HEK293 (cell line): ENCODE measurements at regions not wholly inside any gene's neighbourhood (a gene's known extent, or its start where the extent isn't known, plus 50 kb on each side); places are given as distances from the start of the nearest gene placed in this dataset.
A peak's percentile ranks its signal among the peaks of the same experiment; 100 is the strongest.
"Not testable (repeated sequence)": the region's sequence is repeated elsewhere in the genome, so short reads cannot be mapped to it uniquely, and the experiment has no call there.

Experiments used
- CTCF ChIA-PET: fragments of 350-600 bp; formaldehyde crosslinking; extraction: SDS; loops from one replicate; lab custom pipeline; 2021; ENCODE audit warnings: antibody characterized with exemption; lab: Yijun Ruan, JAX
- POLR2A ChIA-PET: fragments of 300-600 bp; formaldehyde crosslinking; extraction: SDS; loops from one replicate; lab custom pipeline; 2020; ENCODE audit warnings: antibody characterized with exemption, inconsistent platforms; lab: Yijun Ruan, JAX
- H3K27ac ChIP-seq: fragments of 200-500 bp; sonication (Bioruptor generic); 2 replicates; pipeline ENCODE4 v1.5.1; 2014; ENCODE audit warnings: low read depth, low read length, control low read depth, inconsistent platforms; ENCODE audit errors: extremely low read depth
- H3K36me3 ChIP-seq, 2 experiments: fragments of 200-500 bp in 1 of 2; sonication (Bioruptor generic) in 1 of 2; 1 replicate in 1 of 2; 2 replicates in 1 of 2; pipeline ENCODE4 v1.5.1; 2014 to 2017; ENCODE audit warnings: inconsistent platforms in 2 of 2, low read length in 2 of 2; ENCODE audit not compliant: control insufficient read depth in 2 of 2, insufficient read depth in 1 of 2
- H3K4me1 ChIP-seq: fragments of 200-500 bp; sonication (Bioruptor generic); 2 replicates; pipeline ENCODE4 v1.5.1; 2014; ENCODE audit warnings: mild to moderate bottlenecking, low read length, inconsistent platforms; ENCODE audit not compliant: control insufficient read depth, insufficient read depth
- H3K4me3 ChIP-seq: 2 replicates; pipeline ENCODE4 v1.5.1; 2011; ENCODE audit warnings: low read depth, mild to moderate bottlenecking, control low read depth, low read length, moderate library complexity
- H3K9me3 ChIP-seq: fragments of 200-500 bp; sonication (Bioruptor generic); 2 replicates; pipeline ENCODE4 v1.5.1; 2014; ENCODE audit warnings: low read depth, low read length, inconsistent platforms; ENCODE audit not compliant: control insufficient read depth, insufficient read depth
- BCL11A ChIP-seq: fragments of 450-650 bp; formaldehyde crosslinking; IDR thresholded peaks from 2 replicates; pipeline ENCODE4 v1.5.1; 2016; ENCODE audit warnings: low read depth, missing biosample characterization, missing genetic modification characterization
- IKZF3 ChIP-seq: fragments of 450-650 bp; IDR thresholded peaks from 2 replicates; pipeline ENCODE4 v1.5.0; 2018; ENCODE audit warnings: missing biosample characterization, mild to moderate bottlenecking, missing genetic modification characterization, moderate library complexity
- SCRT1 ChIP-seq: fragments of 450-650 bp; formaldehyde crosslinking; IDR thresholded peaks from 2 replicates; pipeline ENCODE4 v1.5.1; 2016; ENCODE audit warnings: missing biosample characterization, missing genetic modification characterization, borderline replicate concordance
- SCRT2 ChIP-seq: fragments of 450-650 bp; formaldehyde crosslinking; IDR thresholded peaks from 2 replicates; pipeline ENCODE4 v1.5.1; 2016; ENCODE audit warnings: missing biosample characterization, missing genetic modification characterization
- ZBTB6 ChIP-seq: fragments of 450-650 bp; formaldehyde crosslinking; IDR thresholded peaks from 2 replicates; pipeline ENCODE4 v1.5.1; 2017; ENCODE audit warnings: missing biosample characterization, missing genetic modification characterization
- ZNF138 ChIP-seq: fragments of 450-650 bp; formaldehyde crosslinking; IDR thresholded peaks from 2 replicates; pipeline ENCODE4 v1.5.1; 2016; ENCODE audit warnings: missing biosample characterization, missing genetic modification characterization, borderline replicate concordance
- ZNF16 ChIP-seq: fragments of 450-650 bp; formaldehyde crosslinking; IDR thresholded peaks from 2 replicates; pipeline ENCODE4 v1.5.1; 2016; ENCODE audit warnings: low read depth, missing biosample characterization, missing genetic modification characterization
- ZNF184 ChIP-seq: fragments of 450-650 bp; IDR thresholded peaks from 2 replicates; pipeline ENCODE4 v1.5.1; 2018; ENCODE audit warnings: missing biosample characterization, mild to moderate bottlenecking, missing genetic modification characterization
- ZNF266 ChIP-seq: fragments of 450-650 bp; formaldehyde crosslinking; IDR thresholded peaks from 2 replicates; pipeline ENCODE4 v1.5.1; 2016; ENCODE audit warnings: missing biosample characterization, missing genetic modification characterization, low read depth
- ZNF280C ChIP-seq: fragments of 450-650 bp; formaldehyde crosslinking; IDR thresholded peaks from 2 replicates; pipeline ENCODE4 v1.5.1; 2016; ENCODE audit warnings: missing biosample characterization, missing genetic modification characterization
- ZNF341 ChIP-seq: fragments of 450-650 bp; formaldehyde crosslinking; IDR thresholded peaks from 2 replicates; pipeline ENCODE4; 2016; ENCODE audit warnings: low read depth, missing biosample characterization, missing genetic modification characterization
- ZNF404 ChIP-seq: fragments of 450-650 bp; formaldehyde crosslinking; IDR thresholded peaks from 2 replicates; pipeline ENCODE4 v1.5.1; 2017; ENCODE audit warnings: missing biosample characterization, missing genetic modification characterization
- ZNF416 ChIP-seq: fragments of 450-650 bp; formaldehyde crosslinking; IDR thresholded peaks from 2 replicates; pipeline ENCODE4 v1.5.1; 2016; ENCODE audit warnings: missing biosample characterization, missing genetic modification characterization
- ZNF518A ChIP-seq: fragments of 450-650 bp; formaldehyde crosslinking; conservative IDR thresholded peaks from 2 replicates; pipeline ENCODE4 v1.5.1; 2016; ENCODE audit warnings: low read depth, missing biosample characterization, missing genetic modification characterization
- ZNF596 ChIP-seq: fragments of 450-650 bp; IDR thresholded peaks from 2 replicates; pipeline ENCODE4 v1.5.0; 2018; ENCODE audit warnings: missing biosample characterization, mild to moderate bottlenecking, missing genetic modification characterization, moderate library complexity
- ZNF623 ChIP-seq: fragments of 450-650 bp; formaldehyde crosslinking; IDR thresholded peaks from 2 replicates; pipeline ENCODE4 v1.5.1; 2016; ENCODE audit warnings: missing biosample characterization, missing genetic modification characterization
- ZNF664 ChIP-seq: fragments of 450-650 bp; formaldehyde crosslinking; IDR thresholded peaks from 2 replicates; pipeline ENCODE4 v1.5.1; 2016; ENCODE audit warnings: missing biosample characterization, missing genetic modification characterization
- ZNF670 ChIP-seq: fragments of 450-650 bp; formaldehyde crosslinking; IDR thresholded peaks from 2 replicates; pipeline ENCODE4 v1.5.1; 2016; ENCODE audit warnings: missing biosample characterization, missing genetic modification characterization, low read depth
- ZNF830 ChIP-seq: fragments of 450-650 bp; IDR thresholded peaks from 2 replicates; pipeline ENCODE4 v1.5.0; 2018; ENCODE audit warnings: missing biosample characterization, missing genetic modification characterization, low read depth, mild to moderate bottlenecking, moderate library complexity
- ZSCAN5A ChIP-seq: fragments of 450-650 bp; formaldehyde crosslinking; IDR thresholded peaks from 2 replicates; pipeline ENCODE4 v1.5.1; 2016; ENCODE audit warnings: missing biosample characterization, missing genetic modification characterization

GRCh38 chr1:8226747-8227146 is 91.2 kb upstream of the SLC45A1 start:
- Histone ChIP-seq H3K9me3 (no peaks in the 10 kb centered on the region), H3K36me3 (no peaks in the 10 kb centered on the region), H3K4me3 (no peak overlapping the region), H3K27ac (no peak overlapping the region), H3K4me1 (no peaks in the 10 kb centered on the region)
- no peak for TF ChIP-seq ZNF623 (tag by site-specific recombination)
- TF ChIP-seq ZNF670 (tag by site-specific recombination) = no peak
- no peak for TF ChIP-seq ZNF138
- no peak for TF ChIP-seq ZNF341 (tag by site-specific recombination)
- TF ChIP-seq ZNF280C (tag by site-specific recombination) = no peak
- no peak for TF ChIP-seq BCL11A
- no peak for TF ChIP-seq ZNF16 (tag by site-specific recombination)
- TF ChIP-seq ZNF404 (tag by site-specific recombination) = no peak
- TF ChIP-seq ZSCAN5A = no peak
- no peak for TF ChIP-seq ZNF184 (tag by site-specific recombination)
- POLR2A ChIA-PET = no interaction called here
- CTCF ChIA-PET = interaction anchor here (1.5 kb wide), 1 partner anchor 87 kb away, joined by 5 read pairs; no protein-coding TSS in a partner anchor

GRCh38 chr1:8226024-8226423 is 91.9 kb upstream of the SLC45A1 start:
- POLR2A ChIA-PET, H3K4me3 ChIP-seq, H3K36me3 ChIP-seq, H3K27ac ChIP-seq, H3K4me1 ChIP-seq, H3K9me3 ChIP-seq: not testable (repeated sequence)
- TF ChIP-seq SCRT2 (tag by site-specific recombination) (peak; percentile 68), SCRT1 (tag by site-specific recombination) (peak; percentile 62; the same call in 1 of the 2 replicates)
- CTCF ChIA-PET = interaction anchor here (0.6 to 1.5 kb wide), 2 partner anchors 29 to 88 kb away, joined by 4 to 5 read pairs; no protein-coding TSS in a partner anchor

DNA sequence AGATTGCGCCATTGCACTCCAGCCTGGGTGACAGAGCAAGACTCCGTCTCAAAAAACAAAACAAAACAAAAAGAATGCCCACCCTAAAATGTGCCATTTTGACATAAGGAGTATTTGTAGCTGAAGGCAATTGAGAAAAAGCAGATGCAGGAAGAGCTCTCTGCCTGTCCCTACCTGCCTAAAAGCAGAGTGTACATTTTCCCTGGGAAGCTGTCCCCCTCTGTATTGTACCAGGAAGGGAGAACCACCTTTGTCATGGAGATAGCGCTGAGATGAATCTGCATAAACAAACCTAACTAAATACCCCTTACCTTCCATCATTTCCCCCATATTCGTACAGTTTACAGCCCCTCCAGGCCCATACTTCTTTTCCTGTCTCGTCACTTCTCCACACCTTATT is 94.4 kb upstream of the SLC45A1 start:
- Histone ChIP-seq H3K27ac (no peak overlapping the region), H3K9me3 (no peaks in the 10 kb centered on the region), H3K36me3 (no peaks in the 10 kb centered on the region), H3K4me3 (no peak overlapping the region), H3K4me1 (no peaks in the 10 kb centered on the region)
- ChIA-PET POLR2A (no interaction called here), CTCF (interaction anchor here (0.7 kb wide), 1 partner anchor 209 kb away, joined by 3 read pairs; no protein-coding TSS in a partner anchor)
- TF ChIP-seq ZNF266 (no peak), ZBTB6 (tag by site-specific recombination) (no peak), ZNF596 (no peak), ZNF416 (tag by site-specific recombination) (no peak), ZNF518A (tag by site-specific recombination) (no peak), ZNF664 (tag by site-specific recombination) (no peak), IKZF3 (tag by site-specific recombination) (no peak), SCRT2 (tag by site-specific recombination) (no peak), ZNF830 (tag by site-specific recombination) (no peak)
- TF ChIP-seq, all 188 proteins: peak for 0
